ENCODE measurements at regions not wholly inside any gene's neighbourhood (a gene's known extent, or its start where the extent isn't known, plus 50 kb on each side); places are given as distances from the start of the nearest gene placed in this dataset.
"Not testable (repeated sequence)": the region's sequence is repeated elsewhere in the genome, so short reads cannot be mapped to it uniquely, and the experiment has no call there.

DNA sequence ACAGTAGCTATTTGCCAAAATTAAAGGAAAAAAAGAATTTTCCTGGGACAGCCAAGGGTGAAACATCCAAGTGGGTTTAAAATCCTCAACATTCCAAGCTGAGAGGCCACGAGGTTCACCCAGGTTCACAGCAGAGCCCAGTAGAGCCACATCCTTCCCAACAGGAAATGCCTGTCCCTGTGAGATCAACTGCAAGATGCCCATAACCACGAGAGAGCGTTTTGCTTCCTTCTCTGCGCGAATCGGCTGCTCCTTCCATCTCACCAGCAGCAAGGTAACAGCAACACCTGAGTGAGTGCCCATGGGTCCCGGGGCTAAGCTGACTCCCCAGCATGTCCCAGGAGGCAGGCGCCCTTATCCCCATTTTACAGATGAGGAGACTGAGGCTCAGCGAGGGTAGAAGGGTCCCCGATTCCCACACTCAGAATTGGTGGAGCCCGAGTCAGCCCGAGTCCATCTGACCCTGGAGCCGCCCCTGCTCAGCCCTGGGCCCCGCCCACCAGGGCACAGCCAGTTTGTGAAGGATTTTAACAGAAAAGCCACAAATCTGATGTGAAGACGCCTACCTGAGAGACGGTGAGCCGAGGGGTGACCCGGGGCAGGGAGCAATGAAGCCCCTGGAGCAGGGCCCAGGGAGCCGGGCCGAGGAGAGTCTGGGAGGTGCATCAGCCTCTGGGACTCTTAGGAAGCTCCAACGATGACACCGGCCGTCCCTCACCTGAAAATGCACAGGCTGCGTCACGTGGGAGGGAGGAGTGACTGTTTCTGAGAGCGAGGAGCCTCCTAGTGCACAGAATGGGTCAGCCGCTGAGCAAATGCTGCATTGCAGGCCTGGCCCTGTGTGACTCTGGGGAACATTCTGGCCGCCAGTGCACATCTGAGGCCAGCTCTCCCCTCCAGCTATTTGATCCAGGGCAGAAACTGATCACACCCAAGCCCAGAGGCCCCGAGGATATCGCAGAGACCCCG, 236.9 kb upstream of the SFSWAP start:
- ATAC-seq: no peak
- Histone ChIP-seq H3K36me3 (no peaks in the 10 kb centered on the region), H3K27ac (no peak overlapping the region), H3K9me3 (no peaks in the 10 kb centered on the region), H3K27me3 (peaks cover 0 to 32% of the 10 kb centered on the region in 2 donors), H3K4me1 (no peaks in the 10 kb centered on the region), H3K4me3 (no peak overlapping the region)
- TF ChIP-seq, protein P1, sequence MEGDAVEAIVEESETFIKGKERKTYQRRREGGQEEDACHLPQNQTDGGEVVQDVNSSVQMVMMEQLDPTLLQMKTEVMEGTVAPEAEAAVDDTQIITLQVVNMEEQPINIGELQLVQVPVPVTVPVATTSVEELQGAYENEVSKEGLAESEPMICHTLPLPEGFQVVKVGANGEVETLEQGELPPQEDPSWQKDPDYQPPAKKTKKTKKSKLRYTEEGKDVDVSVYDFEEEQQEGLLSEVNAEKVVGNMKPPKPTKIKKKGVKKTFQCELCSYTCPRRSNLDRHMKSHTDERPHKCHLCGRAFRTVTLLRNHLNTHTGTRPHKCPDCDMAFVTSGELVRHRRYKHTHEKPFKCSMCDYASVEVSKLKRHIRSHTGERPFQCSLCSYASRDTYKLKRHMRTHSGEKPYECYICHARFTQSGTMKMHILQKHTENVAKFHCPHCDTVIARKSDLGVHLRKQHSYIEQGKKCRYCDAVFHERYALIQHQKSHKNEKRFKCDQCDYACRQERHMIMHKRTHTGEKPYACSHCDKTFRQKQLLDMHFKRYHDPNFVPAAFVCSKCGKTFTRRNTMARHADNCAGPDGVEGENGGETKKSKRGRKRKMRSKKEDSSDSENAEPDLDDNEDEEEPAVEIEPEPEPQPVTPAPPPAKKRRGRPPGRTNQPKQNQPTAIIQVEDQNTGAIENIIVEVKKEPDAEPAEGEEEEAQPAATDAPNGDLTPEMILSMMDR (IDR thresholded peaks at IDR 0.05): no peak
- DNase-seq: peak in 1 of 4 donors; percentile 50
- intact Hi-C loops (cut with DNase I): no loop called here

DNA sequence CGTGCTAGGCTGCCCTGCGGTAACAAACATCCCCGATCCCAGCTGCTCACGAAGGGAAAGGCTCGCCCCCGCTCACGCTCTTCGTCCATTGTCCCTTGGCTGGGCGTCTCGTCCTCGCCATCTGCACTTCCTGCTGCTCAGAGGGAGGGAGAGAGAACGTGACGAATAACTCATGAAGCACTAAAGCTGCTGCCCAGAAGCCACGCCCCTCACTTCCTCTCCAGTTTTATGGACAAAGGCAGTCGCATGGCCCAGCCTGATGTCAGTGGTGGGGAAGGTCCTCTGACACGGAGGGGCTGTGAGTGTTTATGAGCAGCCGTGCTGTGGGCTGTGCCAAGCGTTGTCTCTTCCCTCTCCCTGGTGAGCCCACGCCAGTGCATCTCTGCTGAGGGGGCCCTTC, 235.9 kb upstream of the SFSWAP start:
- intact Hi-C loops (cut with DNase I); H3K4me3 ChIP-seq: not testable (repeated sequence)

DNA sequence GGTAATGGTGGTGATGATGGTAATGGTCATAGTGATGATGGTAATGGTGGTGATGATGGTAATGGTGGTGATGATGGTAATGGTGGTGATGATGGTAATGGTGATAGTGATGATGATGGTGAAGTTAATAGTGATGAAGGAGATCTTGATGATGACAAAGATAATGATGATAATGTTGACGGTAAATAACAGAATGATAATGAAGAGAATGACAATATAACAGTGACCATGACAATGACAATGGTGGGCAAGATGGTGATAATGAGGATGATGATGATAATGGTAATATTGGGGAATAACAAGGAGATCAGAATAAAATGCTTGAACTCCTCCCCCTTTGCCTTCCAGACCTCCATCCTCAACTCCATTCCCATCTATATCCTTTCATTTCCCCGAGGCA, 233.3 kb upstream of the SFSWAP start:
- no peaks in the 10 kb centered on the region for H3K4me1 ChIP-seq
- DNase-seq: no peak
- H3K27me3 ChIP-seq: peaks cover 0 to 16% of the 10 kb centered on the region in 2 donors
- no peak overlapping the region for H3K27ac ChIP-seq
- intact Hi-C loops (cut with DNase I): no loop called here
- no peaks in the 10 kb centered on the region for H3K9me3 ChIP-seq
- H3K36me3 ChIP-seq: no peaks in the 10 kb centered on the region
- TF ChIP-seq, protein P1 (IDR thresholded peaks at IDR 0.05): no peak
- H3K4me3 ChIP-seq: no peak overlapping the region
- ATAC-seq: no peak

More for the DNA sequence above, 235.9 kb upstream of the SFSWAP start:
- H3K9me3 ChIP-seq, H3K27ac ChIP-seq, H3K36me3 ChIP-seq, DNase-seq, H3K4me1 ChIP-seq: not testable (repeated sequence)
- ATAC-seq: peak; percentile 63
- H3K27me3 ChIP-seq: peaks cover 0 to 32% of the 10 kb centered on the region in 2 donors

GRCh38 chr12:131478468-131478867, 232.4 kb upstream of the SFSWAP start:
- DNase-seq (no peak), ATAC-seq (no peak)
- Histone ChIP-seq H3K9me3 (no peaks in the 10 kb centered on the region), H3K27me3 (peaks cover 0 to 8% of the 10 kb centered on the region in 2 donors), H3K4me1 (no peaks in the 10 kb centered on the region), H3K36me3 (no peaks in the 10 kb centered on the region), H3K4me3 (no peak overlapping the region), H3K27ac (no peak overlapping the region)
- TF ChIP-seq, protein P1 (IDR thresholded peaks at IDR 0.05): no peak
- intact Hi-C loops (cut with DNase I): no loop called here

- no peak overlapping the region for H3K27ac ChIP-seq
- ATAC-seq (no peak), DNase-seq (no peak)
- no peaks in the 10 kb centered on the region for H3K36me3 ChIP-seq
- H3K4me1 ChIP-seq: no peaks in the 10 kb centered on the region
- no peaks in the 10 kb centered on the region for H3K27me3 ChIP-seq
- TF ChIP-seq, protein P1 (IDR thresholded peaks at IDR 0.05): no peak
- no peak overlapping the region for H3K4me3 ChIP-seq
- intact Hi-C loops (cut with DNase I): no loop called here
- H3K9me3 ChIP-seq: no peaks in the 10 kb centered on the region
Measured at GRCh38 chr12:131482199-131482598, 228.7 kb upstream of the SFSWAP start.

Data from left lung (tissue), 4 donors.